Activated CD8-positive, alpha-beta memory T cell treated with anti-CD3 and anti-CD28 coated beads, Interleukin-2, amount 10 ng/mL, durations not matched to agents 7 days and 5 days (primary cell): ENCODE measurements at regions not wholly inside any gene's neighbourhood (a gene's known extent, or its start where the extent isn't known, plus 50 kb on each side); places are given as distances from the start of the nearest gene placed in this dataset.
"Not testable (repeated sequence)": the region's sequence is repeated elsewhere in the genome, so short reads cannot be mapped to it uniquely, and the experiment has no call there.

Experiments
- ATAC-seq: fragments of 150-1000 bp; cut with Tn5 transposase; one replicate; pipeline ENCODE4 v1.10.0; 2021; ENCODE audit warnings: moderate library complexity
- CTCF ChIA-PET: fragments of 350-600 bp; sonication (Branson Sonifier 250); formaldehyde crosslinking; loops from one replicate; lab custom pipeline; 2021; ENCODE audit warnings: antibody characterized with exemption; lab: Charles Lee
- DNase-seq: peaks from one replicate; pipeline ENCODE4 v3.0.0-alpha.2; 2020
- H3K27ac Mint-ChIP-seq: one replicate; pipeline ENCODE4 v1.8.0; 2021; ENCODE audit warnings: mild to moderate bottlenecking, mixed read lengths
- H3K27me3 Mint-ChIP-seq: one replicate; pipeline ENCODE4 v1.8.0; 2021; ENCODE audit warnings: mixed read lengths
- H3K36me3 Mint-ChIP-seq: one replicate; pipeline ENCODE4 v1.8.0; 2021; ENCODE audit warnings: mild to moderate bottlenecking, mixed read lengths
- H3K4me1 Mint-ChIP-seq: one replicate; pipeline ENCODE4 v1.8.0; 2021; ENCODE audit warnings: mixed read lengths
- H3K4me3 Mint-ChIP-seq: one replicate; pipeline ENCODE4 v1.8.0; 2021; ENCODE audit warnings: mild to moderate bottlenecking, moderate library complexity, mixed read lengths
- H3K9me3 Mint-ChIP-seq: one replicate; pipeline ENCODE4 v1.8.0; 2022; ENCODE audit warnings: low read depth, mixed read lengths

- H3K4me1 Mint-ChIP-seq, H3K4me3 Mint-ChIP-seq, CTCF ChIA-PET: not testable (repeated sequence)
These were observed 443.2 kb upstream of the ZNF722 start for GRCh38 chr7:63555226-63555994.

GRCh38 chr7:63556223-63556622 lies 442.4 kb upstream of the ZNF722 start:
- ATAC-seq, H3K4me3 Mint-ChIP-seq, DNase-seq, H3K36me3 Mint-ChIP-seq, H3K9me3 Mint-ChIP-seq, H3K27me3 Mint-ChIP-seq, H3K27ac Mint-ChIP-seq, H3K4me1 Mint-ChIP-seq, CTCF ChIA-PET: not testable (repeated sequence)

More at GRCh38 chr7:63555226-63555994, 443.2 kb upstream of the ZNF722 start:
- H3K9me3 Mint-ChIP-seq, DNase-seq, ATAC-seq, H3K36me3 Mint-ChIP-seq, H3K27ac Mint-ChIP-seq, H3K27me3 Mint-ChIP-seq: not testable (repeated sequence)

DNA sequence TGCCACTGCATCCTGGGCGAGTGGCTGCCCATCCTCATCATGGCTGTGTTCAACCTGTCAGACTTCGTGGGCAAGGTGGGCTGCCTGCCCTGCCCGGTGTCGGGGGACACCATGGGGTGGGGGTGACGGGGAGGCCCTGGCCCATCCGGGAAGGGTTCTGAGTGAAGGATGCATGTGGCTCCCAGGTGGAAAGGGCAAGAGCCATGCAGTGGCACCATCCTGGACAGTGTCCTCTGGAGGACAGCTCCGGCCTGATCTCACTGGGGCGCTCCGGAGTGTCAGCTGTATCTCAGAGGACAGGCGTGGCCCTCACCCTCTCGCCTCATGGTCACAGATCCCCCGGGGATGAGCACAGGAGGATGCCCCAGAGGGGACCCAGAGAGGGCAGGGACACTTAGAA lies 439.6 kb upstream of the ZNF722 start:
- CTCF ChIA-PET, result not testable (repeated sequence)

GRCh38 chr7:63559826-63560465 lies 438.7 kb upstream of the ZNF722 start:
- DNase-seq, H3K4me3 Mint-ChIP-seq, H3K27me3 Mint-ChIP-seq, ATAC-seq, H3K9me3 Mint-ChIP-seq, H3K36me3 Mint-ChIP-seq, H3K4me1 Mint-ChIP-seq, H3K27ac Mint-ChIP-seq, CTCF ChIA-PET: not testable (repeated sequence)

More for the DNA sequence above, 439.6 kb upstream of the ZNF722 start:
- not testable (repeated sequence) for H3K4me3 Mint-ChIP-seq, H3K36me3 Mint-ChIP-seq, H3K4me1 Mint-ChIP-seq, H3K9me3 Mint-ChIP-seq, DNase-seq, ATAC-seq, H3K27ac Mint-ChIP-seq, H3K27me3 Mint-ChIP-seq

DNA sequence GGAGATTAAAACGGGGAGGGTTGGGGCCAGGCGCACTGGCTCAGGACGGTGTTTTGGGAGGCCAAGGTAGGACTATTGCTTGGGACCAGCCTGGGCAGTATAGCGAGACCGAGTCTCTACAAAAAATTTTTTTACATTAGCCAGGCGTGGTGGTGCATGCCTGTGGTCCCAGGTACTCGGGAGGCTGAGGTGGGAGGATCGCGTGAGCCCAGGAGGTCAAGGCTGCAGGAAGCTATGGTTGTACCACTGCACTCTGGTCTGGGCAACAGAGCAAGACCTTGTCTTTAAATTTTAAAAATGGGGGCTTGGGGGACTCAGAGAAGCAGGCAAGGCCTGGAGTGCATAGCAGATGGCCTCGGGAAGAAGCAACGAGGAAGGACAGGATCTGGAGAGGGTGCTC lies 436.7 kb upstream of the ZNF722 start:
- H3K9me3 Mint-ChIP-seq, H3K4me3 Mint-ChIP-seq, DNase-seq, CTCF ChIA-PET, H3K27me3 Mint-ChIP-seq, ATAC-seq, H3K27ac Mint-ChIP-seq, H3K36me3 Mint-ChIP-seq, H3K4me1 Mint-ChIP-seq: not testable (repeated sequence)

- H3K36me3 Mint-ChIP-seq, H3K4me3 Mint-ChIP-seq, H3K27ac Mint-ChIP-seq, CTCF ChIA-PET, ATAC-seq, H3K27me3 Mint-ChIP-seq, H3K4me1 Mint-ChIP-seq, H3K9me3 Mint-ChIP-seq, DNase-seq: not testable (repeated sequence)
These were observed 436.1 kb upstream of the ZNF722 start for GRCh38 chr7:63562364-63563060.

DNA sequence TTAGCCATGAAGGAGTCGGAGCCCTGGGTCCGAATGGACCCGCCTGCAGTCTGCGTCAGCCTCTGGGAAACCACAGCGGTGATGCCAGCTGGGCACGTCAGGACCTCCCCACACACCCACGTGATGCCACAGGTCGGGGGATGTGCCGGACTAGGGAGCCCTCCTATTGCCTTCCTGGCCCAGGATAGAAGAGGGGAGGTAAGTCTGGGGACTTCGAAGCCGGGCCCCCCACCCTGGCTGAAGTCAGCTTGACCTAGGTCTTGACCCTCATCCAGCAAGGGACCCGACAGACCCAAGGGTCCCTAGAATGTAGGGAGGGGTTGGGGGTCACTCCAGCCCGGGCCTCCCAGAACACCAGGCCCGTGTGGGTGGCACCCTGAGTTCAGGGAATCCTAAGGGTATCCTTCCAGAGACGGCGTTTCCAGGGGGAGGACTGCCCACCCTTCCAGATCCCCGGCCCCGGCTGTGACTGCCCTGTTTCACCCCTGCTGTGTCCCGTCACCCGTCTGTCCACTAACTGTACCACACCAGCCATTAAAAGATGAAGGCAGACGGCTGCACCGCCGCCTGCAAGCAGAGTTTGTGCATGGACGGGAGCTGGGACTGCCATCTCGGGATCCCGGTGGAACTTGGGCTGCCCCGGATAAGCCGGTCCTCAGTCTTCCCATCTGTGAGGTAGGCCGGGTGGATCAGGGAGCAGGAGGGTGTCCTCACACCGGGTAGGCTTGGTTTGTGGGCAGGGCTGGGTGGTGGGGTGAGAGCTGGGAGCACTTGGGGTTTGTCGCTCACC lies 435.3 kb upstream of the ZNF722 start:
- H3K4me3 Mint-ChIP-seq, H3K9me3 Mint-ChIP-seq, H3K27me3 Mint-ChIP-seq, H3K27ac Mint-ChIP-seq, H3K36me3 Mint-ChIP-seq, H3K4me1 Mint-ChIP-seq, CTCF ChIA-PET, ATAC-seq, DNase-seq: not testable (repeated sequence)

DNA sequence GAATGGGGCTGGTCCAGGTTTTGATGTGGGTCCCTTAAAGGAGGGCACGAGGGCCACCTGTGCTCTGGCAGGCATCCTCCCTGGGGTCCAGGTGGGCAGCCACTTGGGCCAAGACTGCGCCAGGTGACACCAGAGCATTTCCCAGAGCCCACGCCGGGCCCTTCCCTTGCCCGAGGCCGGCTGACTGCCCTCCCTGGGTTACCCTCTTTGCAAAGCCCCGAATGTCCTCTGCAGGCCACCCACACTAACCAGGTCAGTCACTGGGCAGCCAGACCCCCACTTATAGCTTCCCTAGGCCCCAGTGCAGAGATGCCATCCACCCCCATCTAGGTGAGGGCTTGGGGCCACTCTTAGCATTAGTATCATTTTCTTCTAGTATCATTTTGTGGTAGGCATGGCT lies 433.8 kb upstream of the ZNF722 start:
- ATAC-seq, CTCF ChIA-PET, H3K36me3 Mint-ChIP-seq, H3K4me1 Mint-ChIP-seq, H3K27me3 Mint-ChIP-seq, H3K4me3 Mint-ChIP-seq, H3K9me3 Mint-ChIP-seq, DNase-seq, H3K27ac Mint-ChIP-seq: not testable (repeated sequence)

- CTCF ChIA-PET, H3K27me3 Mint-ChIP-seq, ATAC-seq, H3K4me1 Mint-ChIP-seq, H3K36me3 Mint-ChIP-seq, H3K4me3 Mint-ChIP-seq, DNase-seq, H3K27ac Mint-ChIP-seq, H3K9me3 Mint-ChIP-seq: not testable (repeated sequence)
These were observed 431.8 kb upstream of the ZNF722 start for GRCh38 chr7:63566886-63567285.

GRCh38 chr7:63567636-63568035 lies 431.0 kb upstream of the ZNF722 start:
- H3K9me3 Mint-ChIP-seq, ATAC-seq, H3K27me3 Mint-ChIP-seq, H3K4me3 Mint-ChIP-seq, CTCF ChIA-PET, H3K4me1 Mint-ChIP-seq, H3K36me3 Mint-ChIP-seq, DNase-seq, H3K27ac Mint-ChIP-seq: not testable (repeated sequence)

DNA sequence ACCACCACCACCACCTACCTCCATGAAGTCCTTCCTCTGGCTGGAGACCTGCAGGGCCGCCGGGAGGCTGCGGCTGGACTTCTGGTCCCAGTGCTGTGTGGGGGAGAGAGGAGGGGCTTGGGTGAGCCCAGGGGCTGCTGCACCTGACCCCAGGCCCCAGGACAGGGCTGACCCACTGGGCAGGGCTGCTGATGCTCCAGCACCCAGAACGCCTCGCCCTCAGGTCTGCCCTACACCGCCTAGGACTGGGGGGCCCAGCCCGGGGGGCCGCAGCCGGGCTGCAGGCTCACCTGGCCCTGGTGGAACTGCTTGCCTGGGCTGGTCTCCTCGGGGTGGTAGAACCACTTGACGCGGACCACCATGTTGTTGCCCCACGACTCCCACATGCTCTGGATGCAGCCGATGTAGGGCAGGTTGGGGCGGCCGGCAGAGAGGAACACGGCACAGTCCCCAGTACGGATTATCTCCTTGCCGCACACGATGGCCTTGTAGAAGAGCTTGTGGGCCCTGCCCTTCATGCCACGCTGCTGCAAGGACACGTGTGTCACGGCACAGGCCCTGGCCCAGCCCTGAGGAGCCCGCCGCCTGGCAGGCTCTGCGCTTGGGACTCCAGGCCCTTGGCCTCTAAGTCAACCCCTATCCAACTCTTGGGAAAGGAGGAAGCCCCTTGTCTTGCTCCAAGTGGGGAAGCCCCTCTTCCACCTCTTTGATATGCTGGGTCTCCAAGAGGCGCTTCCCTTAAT lies 429.9 kb upstream of the ZNF722 start:
- H3K4me1 Mint-ChIP-seq, DNase-seq, H3K36me3 Mint-ChIP-seq, H3K4me3 Mint-ChIP-seq, H3K27me3 Mint-ChIP-seq, H3K27ac Mint-ChIP-seq, ATAC-seq, H3K9me3 Mint-ChIP-seq, CTCF ChIA-PET: not testable (repeated sequence)

DNA sequence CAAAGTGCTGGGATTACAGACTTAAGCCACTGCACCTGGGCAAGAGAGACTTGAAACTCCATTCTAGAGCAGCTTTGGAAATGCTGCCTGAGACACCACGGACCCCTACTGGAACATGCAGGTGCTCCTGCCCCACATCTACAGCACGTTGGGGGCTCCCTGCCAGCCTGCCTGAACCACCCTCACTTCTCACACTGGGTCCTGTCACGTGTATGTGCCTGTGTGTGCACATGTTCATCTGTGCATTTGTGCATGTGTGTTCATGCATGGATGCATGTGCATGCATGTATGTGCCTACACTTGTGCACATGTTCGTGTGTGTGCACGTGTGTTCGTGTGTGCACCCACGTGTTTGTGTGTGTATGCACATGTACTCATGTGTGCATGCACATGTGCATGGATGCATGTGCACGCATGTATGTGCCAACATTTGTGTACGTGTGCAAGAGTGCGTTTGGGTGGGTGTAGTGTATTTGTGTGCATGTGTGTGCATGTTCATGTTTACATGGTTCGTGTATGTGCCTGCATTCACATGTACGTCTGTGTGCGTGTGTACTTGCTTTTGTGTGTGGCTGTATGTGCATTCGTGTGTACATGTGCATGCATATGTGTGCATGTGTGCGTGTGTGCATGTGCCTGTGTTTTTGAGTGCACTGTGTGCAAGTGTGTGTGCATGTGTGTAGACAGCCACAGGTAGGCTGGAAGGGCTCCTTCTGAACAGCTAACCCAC lies 428.1 kb upstream of the ZNF722 start:
- H3K9me3 Mint-ChIP-seq, H3K4me1 Mint-ChIP-seq, H3K27me3 Mint-ChIP-seq, ATAC-seq, H3K27ac Mint-ChIP-seq, DNase-seq, H3K36me3 Mint-ChIP-seq, CTCF ChIA-PET, H3K4me3 Mint-ChIP-seq: not testable (repeated sequence)
